BE2C (cell line): ENCODE measurements at regions not wholly inside any gene's neighbourhood (a gene's known extent, or its start where the extent isn't known, plus 50 kb on each side); places are given as distances from the start of the nearest gene placed in this dataset.

Experiments
- DNase-seq: peaks from one replicate; pipeline ENCODE4 v3.0.0-alpha.2; 2020
- H3K27me3 ChIP-seq: fragments of 250-450 bp; sonication (Bioruptor Pico); 2 replicates; pipeline ENCODE4 v1.5.1; 2020; ENCODE audit warnings: mild to moderate bottlenecking
- H3K36me3 ChIP-seq: fragments of 250-450 bp; sonication (Bioruptor Pico); 2 replicates; pipeline ENCODE4 v1.5.1; 2020; ENCODE audit warnings: mild to moderate bottlenecking
- H3K4me1 ChIP-seq: fragments of 250-450 bp; sonication (Bioruptor Pico); 2 replicates; pipeline ENCODE4 v1.5.1; 2020
- H3K4me3 ChIP-seq: 2 replicates; pipeline ENCODE4 v1.5.1; 2011; ENCODE audit warnings: low read depth, low read length
- H3K9me3 ChIP-seq: fragments of 250-450 bp; sonication (Bioruptor Pico); 2 replicates; pipeline ENCODE4 v1.5.1; 2020
- TF ChIP-seq, protein P1 (sequence below): IDR thresholded peaks from 2 replicates; pipeline ENCODE4 v1.5.1; 2012; ENCODE audit warnings: mild to moderate bottlenecking, low read depth, low read length

GRCh38 chr1:88311265-88311664, 372.8 kb upstream of the PKN2 start:
- TF ChIP-seq, protein P1, sequence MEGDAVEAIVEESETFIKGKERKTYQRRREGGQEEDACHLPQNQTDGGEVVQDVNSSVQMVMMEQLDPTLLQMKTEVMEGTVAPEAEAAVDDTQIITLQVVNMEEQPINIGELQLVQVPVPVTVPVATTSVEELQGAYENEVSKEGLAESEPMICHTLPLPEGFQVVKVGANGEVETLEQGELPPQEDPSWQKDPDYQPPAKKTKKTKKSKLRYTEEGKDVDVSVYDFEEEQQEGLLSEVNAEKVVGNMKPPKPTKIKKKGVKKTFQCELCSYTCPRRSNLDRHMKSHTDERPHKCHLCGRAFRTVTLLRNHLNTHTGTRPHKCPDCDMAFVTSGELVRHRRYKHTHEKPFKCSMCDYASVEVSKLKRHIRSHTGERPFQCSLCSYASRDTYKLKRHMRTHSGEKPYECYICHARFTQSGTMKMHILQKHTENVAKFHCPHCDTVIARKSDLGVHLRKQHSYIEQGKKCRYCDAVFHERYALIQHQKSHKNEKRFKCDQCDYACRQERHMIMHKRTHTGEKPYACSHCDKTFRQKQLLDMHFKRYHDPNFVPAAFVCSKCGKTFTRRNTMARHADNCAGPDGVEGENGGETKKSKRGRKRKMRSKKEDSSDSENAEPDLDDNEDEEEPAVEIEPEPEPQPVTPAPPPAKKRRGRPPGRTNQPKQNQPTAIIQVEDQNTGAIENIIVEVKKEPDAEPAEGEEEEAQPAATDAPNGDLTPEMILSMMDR: no peak

DNA sequence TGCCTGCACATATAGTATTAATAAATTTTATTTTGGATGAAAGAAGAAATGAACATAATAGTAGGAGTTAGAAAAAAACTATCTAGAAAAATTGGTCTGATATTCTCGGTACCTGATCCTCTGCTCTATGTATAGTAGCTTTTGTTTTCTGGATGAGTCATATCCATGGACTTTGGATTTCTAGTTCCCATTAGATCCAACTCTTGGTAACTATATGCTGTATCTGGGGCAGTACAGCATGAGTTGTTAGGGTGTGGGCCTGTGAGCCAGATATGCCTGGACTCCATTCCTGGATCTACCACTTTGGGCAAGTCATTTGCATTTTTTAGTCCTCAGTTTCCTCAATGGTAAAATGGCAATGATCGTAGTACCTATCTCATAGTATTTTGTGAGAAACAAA, 372.2 kb upstream of the PKN2 start:
- no peaks in the 10 kb centered on the region for H3K9me3 ChIP-seq
- TF ChIP-seq, protein P1: no peak
- DNase-seq: no peak
- no peaks in the 10 kb centered on the region for H3K36me3 ChIP-seq
- H3K27me3 ChIP-seq: no peaks in the 10 kb centered on the region
- H3K4me3 ChIP-seq: no peak overlapping the region
- H3K4me1 ChIP-seq: 0 out of 2 replicates have a peak, but pooled peaks cover 2% of the 10 kb centered on the region

More at GRCh38 chr1:88311265-88311664, 372.8 kb upstream of the PKN2 start:
- 0 out of 2 replicates have a peak, but pooled peaks cover 1% of the 10 kb centered on the region for H3K4me1 ChIP-seq
- no peak for DNase-seq
- H3K36me3 ChIP-seq: no peaks in the 10 kb centered on the region
- no peak overlapping the region for H3K4me3 ChIP-seq
- no peaks in the 10 kb centered on the region for H3K9me3 ChIP-seq
- H3K27me3 ChIP-seq: no peaks in the 10 kb centered on the region

GRCh38 chr1:88317396-88317795, 366.7 kb upstream of the PKN2 start:
- Histone ChIP-seq H3K9me3 (no peaks in the 10 kb centered on the region), H3K36me3 (no peaks in the 10 kb centered on the region), H3K4me1 (0 out of 2 replicates have a peak, but pooled peaks cover 2% of the 10 kb centered on the region), H3K4me3 (no peak overlapping the region), H3K27me3 (no peaks in the 10 kb centered on the region)
- no peak for DNase-seq
- TF ChIP-seq, protein P1: no peak

DNA sequence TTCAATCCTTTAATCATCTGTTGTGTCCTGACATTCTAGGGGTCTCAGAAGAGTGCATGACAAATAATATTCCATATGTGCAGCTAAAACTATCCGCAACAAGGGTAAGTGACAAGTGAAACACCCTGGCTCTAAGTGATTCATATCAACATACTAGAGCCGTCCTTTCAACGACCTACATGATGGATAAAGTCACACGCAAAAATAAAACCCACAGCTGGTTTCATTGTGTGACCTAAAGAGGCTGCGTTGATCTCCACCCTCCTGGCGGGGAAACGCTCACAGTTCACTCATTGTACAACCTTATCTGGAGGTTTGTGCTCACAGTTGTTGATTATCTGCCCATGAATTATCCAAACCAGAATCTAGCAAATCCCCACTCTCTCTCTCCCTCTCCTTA, 365.3 kb upstream of the PKN2 start:
- TF ChIP-seq, protein P1: no peak

GRCh38 chr1:88320291-88320690, 363.8 kb upstream of the PKN2 start:
- no peaks in the 10 kb centered on the region for H3K9me3 ChIP-seq
- 0 out of 2 replicates have a peak, but pooled peaks cover 2% of the 10 kb centered on the region for H3K4me1 ChIP-seq
- TF ChIP-seq, protein P1: no peak
- H3K27me3 ChIP-seq: no peaks in the 10 kb centered on the region
- no peak for DNase-seq
- H3K36me3 ChIP-seq: no peaks in the 10 kb centered on the region
- H3K4me3 ChIP-seq: no peak overlapping the region

More for the DNA sequence above, 365.3 kb upstream of the PKN2 start:
- Histone ChIP-seq H3K4me1 (0 out of 2 replicates have a peak, but pooled peaks cover 2% of the 10 kb centered on the region), H3K4me3 (no peak overlapping the region), H3K36me3 (no peaks in the 10 kb centered on the region), H3K9me3 (no peaks in the 10 kb centered on the region), H3K27me3 (no peaks in the 10 kb centered on the region)
- no peak for DNase-seq

- DNase-seq: no peak
- H3K27me3 ChIP-seq: no peaks in the 10 kb centered on the region
- TF ChIP-seq, protein P1: no peak
Measured at GRCh38 chr1:88321706-88322105, 362.4 kb upstream of the PKN2 start.

More at GRCh38 chr1:88321706-88322105, 362.4 kb upstream of the PKN2 start:
- H3K36me3 ChIP-seq: no peaks in the 10 kb centered on the region
- no peaks in the 10 kb centered on the region for H3K4me1 ChIP-seq
- no peaks in the 10 kb centered on the region for H3K9me3 ChIP-seq
- H3K4me3 ChIP-seq: no peak overlapping the region
